ENCODE measurements at regions not wholly inside any gene's neighbourhood (a gene's known extent, or its start where the extent isn't known, plus 50 kb on each side); places are given as distances from the start of the nearest gene placed in this dataset.

GRCh38 chr2:59529726-59530125 is 1023.7 kb downstream of the BCL11A start:
- no peak for TF ChIP-seq CTCF (IDR thresholded peaks at IDR 0.05)
- no peak for TF ChIP-seq POLR2A (IDR thresholded peaks at IDR 0.05)
